Right lobe of liver (tissue), 6 donors: ENCODE measurements at regions not wholly inside any gene's neighbourhood (a gene's known extent, or its start where the extent isn't known, plus 50 kb on each side); places are given as distances from the start of the nearest gene placed in this dataset.

Experiments
- ATAC-seq, 4 donors: fragments of 200-7000 bp; cut with Tn5 transposase; one replicate each; pipeline ENCODE4 v1.9.1; 2020; ENCODE audit warnings: mild to moderate bottlenecking in 4 of 4, moderate library complexity in 4 of 4
- DNase-seq, 3 donors: peaks; one replicate each; pipeline ENCODE4 v3.0.0-alpha.2; 2020
- H3K27ac ChIP-seq, 3 donors: fragments of 200-600 bp; one replicate each; pipeline ENCODE4 v1.8.0; 2022
- H3K27me3 ChIP-seq, 2 donors: fragments of 200-600 bp; one replicate each; pipeline ENCODE4 v1.8.0; 2022
- H3K36me3 ChIP-seq, 4 donors: fragments of 200-600 bp; sonication (generic) in 1 of 4; one replicate each; pipeline versions ENCODE4 v1.5.1 to v1.8.0; 2017 to 2022; ENCODE audit warnings: control low read depth in 1 of 4
- H3K4me1 ChIP-seq, 4 donors: fragments of 200-600 bp; sonication (generic) in 1 of 4; one replicate each; pipeline versions ENCODE4 v1.5.1 to v1.8.0; 2017 to 2022; ENCODE audit warnings: control low read depth in 1 of 4
- H3K4me3 ChIP-seq, 3 donors: fragments of 200-600 bp; one replicate each; pipeline ENCODE4 v1.8.0; 2022
- H3K9me3 ChIP-seq, 4 donors: fragments of 200-600 bp; sonication (generic) in 1 of 4; one replicate each; pipeline versions ENCODE4 v1.5.1 to v1.8.0; 2017 to 2022; ENCODE audit warnings: control low read depth in 1 of 4
- CTCF ChIP-seq, 4 donors: fragments of 200-600 bp in 3 of 4; fragments of 450-650 bp in 1 of 4; IDR thresholded peaks; one replicate each; pipeline versions ENCODE4 v1.5.1 to v1.8.0; 2016 to 2022; ENCODE audit warnings: antibody characterized with exemption in 4 of 4, mild to moderate bottlenecking in 2 of 4
- POLR2A ChIP-seq: fragments of 450-650 bp; IDR thresholded peaks from one replicate; pipeline ENCODE4 v1.6.1; 2017; ENCODE audit warnings: antibody characterized with exemption, mild to moderate bottlenecking
- WGBS: methylation state at CpG from one replicate; pipeline ENCODE4 v1.1.6; 2018; ENCODE audit warnings: low coverage, low lambda C conversion rate; ENCODE audit not compliant: insufficient coverage; ENCODE audit errors: missing lambda C conversion rate; 5-methylcytosine and 5-hydroxymethylcytosine counted together
- intact Hi-C, 2 donors: fragments of 100-400 bp; cut with DNase I; formaldehyde crosslinking; loops; one replicate each; pipeline versions ENCODE4 v1.11.2 to v1.14.1; 2022
- donor health status: DM: no; HTN: yes; CAD: no.
- donor health status: DM: no; HTN: no; CAD: no.
- donor health status: DM: no; HTN: no; CAD: no.
- donor health status: DM: no; HTN: yes; CAD: no.
- donor health status: DM: no; HTN: yes; CAD: no.

GRCh38 chr6:149235130-149235561 lies 82.4 kb upstream of the TAB2 start:
- Histone ChIP-seq H3K27ac (no peak overlapping the region), H3K4me3 (no peak overlapping the region), H3K27me3 (no peaks in the 10 kb centered on the region), H3K4me1 (no peaks in the 10 kb centered on the region), H3K9me3 (peaks cover 0 to under 1% (median 0%) of the 10 kb centered on the region in 4 donors), H3K36me3 (no peaks in the 10 kb centered on the region)
- WGBS, result 26% methylated on average over 3 of the region's 3 CpGs
- DNase-seq (no peak), ATAC-seq (peak; percentile 48 to 69 (median 64))
- no peak for TF ChIP-seq CTCF (IDR thresholded peaks at IDR 0.05)
- TF ChIP-seq POLR2A, result no peak
- intact Hi-C loops, result no loop called here

- DNase-seq (no peak), ATAC-seq (no peak)
- Histone ChIP-seq H3K27ac (no peak overlapping the region), H3K36me3 (no peaks in the 10 kb centered on the region), H3K27me3 (no peaks in the 10 kb centered on the region), H3K9me3 (peaks cover 0 to 4% (median 0%) of the 10 kb centered on the region in 4 donors), H3K4me1 (no peaks in the 10 kb centered on the region), H3K4me3 (no peak overlapping the region)
- intact Hi-C loops, result no loop called here
- TF ChIP-seq POLR2A, result no peak
- TF ChIP-seq CTCF (IDR thresholded peaks at IDR 0.05), result no peak
Measured at GRCh38 chr6:149236589-149236988, 80.9 kb upstream of the TAB2 start.

GRCh38 chr6:149237464-149237863 lies 80.0 kb upstream of the TAB2 start:
- Histone ChIP-seq H3K27ac (no peak overlapping the region), H3K27me3 (no peaks in the 10 kb centered on the region), H3K4me3 (no peak overlapping the region), H3K4me1 (no peaks in the 10 kb centered on the region), H3K36me3 (no peaks in the 10 kb centered on the region), H3K9me3 (peaks cover 0 to 4% (median 0%) of the 10 kb centered on the region in 4 donors)
- WGBS, result 92% methylated on average over 4 of the region's 6 CpGs
- no peak for TF ChIP-seq CTCF (IDR thresholded peaks at IDR 0.05)
- ATAC-seq (no peak), DNase-seq (no peak)
- intact Hi-C loops, result no loop called here

GRCh38 chr6:149239573-149240209 lies 77.8 kb upstream of the TAB2 start:
- 89% methylated on average over 1 of the region's 6 CpGs for WGBS
- Histone ChIP-seq H3K4me3 (no peak overlapping the region), H3K27ac (no peak overlapping the region), H3K4me1 (no peaks in the 10 kb centered on the region), H3K9me3 (peaks cover 0 to 4% (median 0%) of the 10 kb centered on the region in 4 donors), H3K27me3 (no peaks in the 10 kb centered on the region), H3K36me3 (no peaks in the 10 kb centered on the region)
- DNase-seq (no peak), ATAC-seq (no peak)
- intact Hi-C loops, result no loop called here
- TF ChIP-seq CTCF (IDR thresholded peaks at IDR 0.05), result no peak
- no peak for TF ChIP-seq POLR2A

GRCh38 chr6:149242883-149243282 lies 74.6 kb upstream of the TAB2 start:
- Histone ChIP-seq H3K27ac (no peak overlapping the region), H3K27me3 (no peaks in the 10 kb centered on the region), H3K4me3 (no peak overlapping the region), H3K4me1 (no peaks in the 10 kb centered on the region), H3K36me3 (no peaks in the 10 kb centered on the region), H3K9me3 (peaks cover 0 to 4% (median 0%) of the 10 kb centered on the region in 4 donors)
- DNase-seq (no peak), ATAC-seq (no peak)
- WGBS, result 72% methylated on average over 5 of the region's 5 CpGs
- no peak for TF ChIP-seq POLR2A
- TF ChIP-seq CTCF (IDR thresholded peaks at IDR 0.05), result no peak
- intact Hi-C loops, result no loop called here
